A549 (cell line): ENCODE measurements at regions not wholly inside any gene's neighbourhood (a gene's known extent, or its start where the extent isn't known, plus 50 kb on each side); places are given as distances from the start of the nearest gene placed in this dataset.

ENCODE experiments used
- ATAC-seq, 2 experiments: fragments of 200-7000 bp in 1 of 2; fragments of >200 bp in 1 of 2; cut with Nextera tagmentation in 1 of 2; cut with Tn5 transposase in 1 of 2; 3 replicates each; pipeline versions ENCODE4 v1.8.0 to v1.9.1; 2018 to 2020; ENCODE audit warnings: mild to moderate bottlenecking in 1 of 2, moderate library complexity in 1 of 2
- CTCF ChIA-PET: fragments of 300-600 bp; sonication (Branson Sonifier 250); formaldehyde crosslinking; extraction: SDS; loops from one replicate; lab custom pipeline; 2021; ENCODE audit warnings: antibody characterized with exemption, inconsistent platforms; lab: Yijun Ruan, JAX
- POLR2A ChIA-PET: fragments of 350-600 bp; formaldehyde crosslinking; extraction: SDS; loops from one replicate; lab custom pipeline; 2021; ENCODE audit warnings: antibody characterized with exemption, inconsistent platforms; lab: Yijun Ruan, JAX
- DNase-seq, 2 experiments: peaks; one replicate each; pipeline versions ENCODE4 v3.0.0 to v3.0.0-alpha.2; 2011 to 2016; ENCODE audit warnings: low read depth in 1 of 2, low spot score in 1 of 2
- FAIRE-seq: peaks from 2 replicates; lab custom pipeline; 2011; peaks lifted over from hg19 to GRCh38; lab: Jason Lieb, UNC
- H3K27ac ChIP-seq, 2 experiments: fragments of >200 bp; sonication (Bioruptor Twin); formaldehyde crosslinking; 3 replicates each; pipeline ENCODE4 v1.5.1; 2016 to 2017
- H3K4me1 ChIP-seq: fragments of >200 bp; sonication (Bioruptor Twin); formaldehyde crosslinking; 3 replicates; pipeline ENCODE4 v1.6.1; 2016
- H3K4me2 ChIP-seq: fragments of >200 bp; sonication (Bioruptor Twin); formaldehyde crosslinking; 3 replicates; pipeline ENCODE4 v1.6.1; 2016
- H3K4me3 ChIP-seq: fragments of >200 bp; sonication (Bioruptor Twin); formaldehyde crosslinking; 3 replicates; pipeline ENCODE4 v1.5.1; 2016
- H3K9me3 ChIP-seq: fragments of >200 bp; sonication (Bioruptor Twin); formaldehyde crosslinking; 3 replicates; pipeline ENCODE4 v1.6.1; 2016
- CEBPB ChIP-seq, 2 experiments: fragments of >200 bp in 1 of 2; sonication (Bioruptor Twin) in 1 of 2; formaldehyde crosslinking in 1 of 2; IDR thresholded peaks; 2 replicates each; pipeline ENCODE4 v1.6.1; 2012 to 2016
- CHD2 ChIP-seq: fragments of 150-350 bp; IDR thresholded peaks from 2 replicates; pipeline ENCODE4 v1.6.1; 2014; ENCODE audit warnings: low read length; ENCODE audit not compliant: partially characterized antibody
- CHD4 ChIP-seq: fragments of 200-600 bp; sonication (generic); IDR thresholded peaks from 2 replicates; pipeline ENCODE4 v1.6.1; 2016; ENCODE audit warnings: antibody characterized with exemption, mild to moderate bottlenecking, borderline replicate concordance
- EHF ChIP-seq: fragments of 250-450 bp; sonication (Bioruptor Pico); IDR thresholded peaks from 2 replicates; pipeline ENCODE4 v1.5.0; 2020; ENCODE audit warnings: mild to moderate bottlenecking
- EHMT2 ChIP-seq: fragments of 200-600 bp; sonication (generic); IDR thresholded peaks from 2 replicates; pipeline ENCODE4 v1.6.1; 2016; ENCODE audit warnings: antibody characterized with exemption, low read depth, mild to moderate bottlenecking, moderate library complexity
- EP300 ChIP-seq, 2 experiments: fragments of >200 bp; sonication (Bioruptor Twin); formaldehyde crosslinking; IDR thresholded peaks; 2 replicates in 1 of 2; 3 replicates in 1 of 2; pipeline ENCODE4 v1.6.1; 2016 to 2017
- ESRRA ChIP-seq: fragments of 150-350 bp; IDR thresholded peaks from 2 replicates; pipeline ENCODE4 v1.6.1; 2014; ENCODE audit warnings: mild to moderate bottlenecking, low read length, borderline replicate concordance
- FOXS1 ChIP-seq: fragments of 250-450 bp; sonication (Bioruptor Pico); IDR thresholded peaks from 2 replicates; pipeline ENCODE4 v1.5.0; 2020; ENCODE audit warnings: mild to moderate bottlenecking, moderate library complexity
- HDAC2 ChIP-seq: fragments of 200-600 bp; sonication (generic); IDR thresholded peaks from 2 replicates; pipeline ENCODE4 v1.6.1; 2016
- HOXA7 ChIP-seq: fragments of 250-450 bp; sonication (Bioruptor Pico); IDR thresholded peaks from 2 replicates; pipeline ENCODE4 v1.5.0; 2020; ENCODE audit warnings: mild to moderate bottlenecking, moderate library complexity
- HOXB13 ChIP-seq: fragments of 250-450 bp; sonication (Bioruptor Pico); IDR thresholded peaks from 2 replicates; pipeline ENCODE4 v1.5.0; 2020; ENCODE audit warnings: low read depth, mild to moderate bottlenecking, moderate library complexity
- HOXB5 ChIP-seq: fragments of 250-450 bp; sonication (Bioruptor Pico); IDR thresholded peaks from 2 replicates; pipeline ENCODE4 v1.5.0; 2020; ENCODE audit warnings: mild to moderate bottlenecking, moderate library complexity
- JUN ChIP-seq, 2 experiments: fragments of >200 bp; sonication (Bioruptor Twin); formaldehyde crosslinking; IDR thresholded peaks; 2 replicates in 1 of 2; 3 replicates in 1 of 2; pipeline ENCODE4 v1.6.1; 2016 to 2017
- JUNB ChIP-seq: fragments of >200 bp; sonication (Bioruptor Twin); formaldehyde crosslinking; IDR thresholded peaks from 2 replicates; pipeline ENCODE4 v1.6.1; 2016
- KDM5A ChIP-seq: fragments of 200-600 bp; sonication (generic); IDR thresholded peaks from 2 replicates; pipeline ENCODE4 v1.6.1; 2016; ENCODE audit warnings: antibody characterized with exemption, mild to moderate bottlenecking
- MYC ChIP-seq: IDR thresholded peaks from 2 replicates; pipeline ENCODE4 v1.6.1; 2012; ENCODE audit warnings: mild to moderate bottlenecking, inconsistent platforms, low read length, improper control_type of control experiment, borderline replicate concordance
- NPAS2 ChIP-seq: fragments of 250-450 bp; sonication (Bioruptor Pico); IDR thresholded peaks from 2 replicates; pipeline ENCODE4 v1.8.0; 2022; ENCODE audit warnings: mild to moderate bottlenecking, moderate library complexity, borderline replicate concordance
- NR3C1 ChIP-seq: fragments of >200 bp; sonication (Bioruptor Twin); formaldehyde crosslinking; IDR thresholded peaks from 3 replicates; pipeline ENCODE4 v1.6.1; 2017
- RAD21 ChIP-seq, 2 experiments: fragments of >200 bp in 1 of 2; sonication (Bioruptor Twin) in 1 of 2; formaldehyde crosslinking in 1 of 2; IDR thresholded peaks in 1 of 2; conservative IDR thresholded peaks in 1 of 2; 2 replicates in 1 of 2; 3 replicates in 1 of 2; pipeline ENCODE4 v1.6.1; 2012 to 2018; ENCODE audit warnings: inconsistent platforms in 1 of 2
- RARB ChIP-seq: fragments of 250-450 bp; sonication (Bioruptor Pico); IDR thresholded peaks from 2 replicates; pipeline ENCODE4 v1.8.0; 2021; ENCODE audit warnings: mild to moderate bottlenecking, moderate library complexity
- RCOR1 ChIP-seq: fragments of 150-350 bp; IDR thresholded peaks from 2 replicates; pipeline ENCODE4 v1.6.1; 2014; ENCODE audit warnings: antibody characterized with exemption, low read length, low read depth
- RNF2 ChIP-seq: fragments of 200-600 bp; sonication (generic); IDR thresholded peaks from 2 replicates; pipeline ENCODE4 v1.6.1; 2016; ENCODE audit warnings: low read depth, mild to moderate bottlenecking, antibody characterized with exemption, moderate library complexity, borderline replicate concordance
- SMC3 ChIP-seq: fragments of >200 bp; sonication (Bioruptor Twin); formaldehyde crosslinking; IDR thresholded peaks from 3 replicates; pipeline ENCODE4 v1.6.1; 2018; ENCODE audit warnings: inconsistent platforms
- SREBF2 ChIP-seq: fragments of 450-650 bp; IDR thresholded peaks from 2 replicates; pipeline ENCODE4 v1.6.1; 2014; ENCODE audit warnings: mild to moderate bottlenecking, moderate library complexity
- TFCP2L1 ChIP-seq: fragments of 250-450 bp; sonication (Bioruptor Pico); IDR thresholded peaks from 2 replicates; pipeline ENCODE4 v1.5.0; 2021; ENCODE audit warnings: mild to moderate bottlenecking
- USF2 ChIP-seq: fragments of 450-650 bp; IDR thresholded peaks from 2 replicates; pipeline ENCODE4 v1.6.1; 2014; ENCODE audit warnings: antibody characterized with exemption
- ZFP36 ChIP-seq: fragments of 450-650 bp; IDR thresholded peaks from 2 replicates; pipeline ENCODE4 v1.6.1; 2014; ENCODE audit warnings: borderline replicate concordance; ENCODE audit not compliant: partially characterized antibody
- ZSCAN20 ChIP-seq: fragments of 250-450 bp; sonication (Bioruptor Pico); IDR thresholded peaks from 2 replicates; pipeline ENCODE4 v1.8.0; 2022; ENCODE audit warnings: mild to moderate bottlenecking, moderate library complexity
- WGBS: methylation state at CpG from one replicate; pipeline ENCODE4 v1.1.6; 2017; ENCODE audit errors: missing lambda C conversion rate; 5-methylcytosine and 5-hydroxymethylcytosine counted together
- TF ChIP-seq, protein P1 (sequence below): IDR thresholded peaks from 2 replicates; pipeline ENCODE4 v1.6.1; 2012; ENCODE audit warnings: low read depth, borderline replicate concordance
- TF ChIP-seq, protein P2 (sequence below): fragments of >200 bp; sonication (Bioruptor Twin); formaldehyde crosslinking; IDR thresholded peaks from 3 replicates; pipeline ENCODE4 v1.5.1; 2016
- TF ChIP-seq, protein P3 (sequence below): IDR thresholded peaks from 2 replicates; pipeline ENCODE4 v1.6.1; 2012

DNA sequence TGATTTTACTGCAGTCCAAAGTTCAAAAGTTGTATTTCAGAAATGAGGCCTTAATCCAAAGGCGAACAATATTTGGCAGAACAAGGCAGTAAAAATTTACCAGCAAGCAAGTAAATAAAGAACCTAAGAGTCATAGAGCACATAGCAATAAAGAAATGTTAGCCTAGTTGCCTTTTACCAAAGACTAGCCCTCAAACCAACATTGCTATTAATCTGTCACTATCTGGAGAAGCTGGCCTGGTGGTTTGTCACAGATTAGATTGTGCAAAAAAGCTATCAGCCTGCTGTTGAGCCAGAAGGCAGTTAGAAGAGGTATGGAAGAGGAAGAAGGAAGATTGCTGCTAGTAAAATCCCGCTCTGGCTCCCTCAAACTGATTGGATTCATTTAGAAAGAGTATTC, 304.7 kb upstream of the KLF4 start (continued):
- no peak for TF ChIP-seq NPAS2

- ChIA-PET CTCF (interaction anchor here (0.7 kb wide), 1 partner anchor 15 kb away, joined by 4 read pairs; no protein-coding TSS in a partner anchor), POLR2A (no interaction called here)
- WGBS: 85% methylated on average over 1 of the region's 1 CpG
Observed at GRCh38 chr9:107793541-107793940, 304.0 kb upstream of the KLF4 start.

DNA sequence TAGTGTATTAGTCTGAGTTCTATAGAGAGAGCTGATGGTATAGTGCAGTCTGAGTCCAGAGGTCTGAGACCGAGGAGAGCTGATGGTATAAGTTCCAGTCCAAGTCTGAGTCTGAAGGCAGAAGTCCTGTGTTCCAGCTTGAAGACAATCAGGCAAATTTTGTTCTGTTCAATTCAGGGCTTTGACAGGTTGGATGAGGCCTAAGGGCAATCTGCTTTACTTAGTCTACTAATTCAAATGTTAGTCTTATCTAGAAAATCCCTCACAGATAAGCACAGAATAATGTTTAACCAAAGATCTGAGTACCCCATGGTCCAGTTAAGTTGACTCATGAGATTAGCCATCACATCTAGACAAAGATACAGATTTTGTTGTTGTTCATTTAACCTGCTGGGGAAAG, 303.0 kb upstream of the KLF4 start:
- CTCF ChIA-PET: no interaction called here
- FAIRE-seq: no peak
- H3K4me2 ChIP-seq: no peak overlapping the region
- TF ChIP-seq HOXB13 (CRISPR knock-in tag) (no peak), KDM5A (no peak), CHD4 (no peak), ESRRA (no peak), CHD2 (no peak)
- 0 out of 3 replicates have a peak, but pooled peaks cover 4% of the 10 kb centered on the region for H3K4me1 ChIP-seq
- no peak overlapping the region for H3K27ac ChIP-seq
- POLR2A ChIA-PET: no interaction called here
- no peaks in the 10 kb centered on the region for H3K9me3 ChIP-seq
- no peak for ATAC-seq
- 43% methylated on average over 1 of the region's 1 CpG for WGBS
- DNase-seq: no peak
- no peak overlapping the region for H3K4me3 ChIP-seq

More at GRCh38 chr9:107793541-107793940, 304.0 kb upstream of the KLF4 start:
- no peak for FAIRE-seq
- Histone ChIP-seq H3K27ac (no peak overlapping the region), H3K4me2 (no peak overlapping the region), H3K9me3 (no peaks in the 10 kb centered on the region), H3K4me1 (0 out of 3 replicates have a peak, but pooled peaks cover 4% of the 10 kb centered on the region), H3K4me3 (no peak overlapping the region)
- DNase-seq: no peak
- no peak for ATAC-seq
- TF ChIP-seq FOXS1 (CRISPR knock-in tag): no peak
- TF ChIP-seq ZSCAN20 (CRISPR knock-in tag): no peak
- no peak for TF ChIP-seq ZFP36
- TF ChIP-seq EHF (CRISPR knock-in tag): no peak
- TF ChIP-seq MYC: no peak
- TF ChIP-seq HOXB13 (CRISPR knock-in tag): no peak
- no peak for TF ChIP-seq EP300 (IDR thresholded peaks at IDR 0.05)
- no peak for TF ChIP-seq SREBF2
- no peak for TF ChIP-seq EHMT2
- TF ChIP-seq RARB (CRISPR knock-in tag): no peak
- no peak for TF ChIP-seq CEBPB (IDR thresholded peaks at IDR 0.05)
- TF ChIP-seq SMC3: no peak
- TF ChIP-seq JUN (IDR thresholded peaks at IDR 0.05): no peak
- TF ChIP-seq, protein P1, sequence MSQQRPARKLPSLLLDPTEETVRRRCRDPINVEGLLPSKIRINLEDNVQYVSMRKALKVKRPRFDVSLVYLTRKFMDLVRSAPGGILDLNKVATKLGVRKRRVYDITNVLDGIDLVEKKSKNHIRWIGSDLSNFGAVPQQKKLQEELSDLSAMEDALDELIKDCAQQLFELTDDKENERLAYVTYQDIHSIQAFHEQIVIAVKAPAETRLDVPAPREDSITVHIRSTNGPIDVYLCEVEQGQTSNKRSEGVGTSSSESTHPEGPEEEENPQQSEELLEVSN: no peak
- no peak for TF ChIP-seq ESRRA
- TF ChIP-seq, protein P2, sequence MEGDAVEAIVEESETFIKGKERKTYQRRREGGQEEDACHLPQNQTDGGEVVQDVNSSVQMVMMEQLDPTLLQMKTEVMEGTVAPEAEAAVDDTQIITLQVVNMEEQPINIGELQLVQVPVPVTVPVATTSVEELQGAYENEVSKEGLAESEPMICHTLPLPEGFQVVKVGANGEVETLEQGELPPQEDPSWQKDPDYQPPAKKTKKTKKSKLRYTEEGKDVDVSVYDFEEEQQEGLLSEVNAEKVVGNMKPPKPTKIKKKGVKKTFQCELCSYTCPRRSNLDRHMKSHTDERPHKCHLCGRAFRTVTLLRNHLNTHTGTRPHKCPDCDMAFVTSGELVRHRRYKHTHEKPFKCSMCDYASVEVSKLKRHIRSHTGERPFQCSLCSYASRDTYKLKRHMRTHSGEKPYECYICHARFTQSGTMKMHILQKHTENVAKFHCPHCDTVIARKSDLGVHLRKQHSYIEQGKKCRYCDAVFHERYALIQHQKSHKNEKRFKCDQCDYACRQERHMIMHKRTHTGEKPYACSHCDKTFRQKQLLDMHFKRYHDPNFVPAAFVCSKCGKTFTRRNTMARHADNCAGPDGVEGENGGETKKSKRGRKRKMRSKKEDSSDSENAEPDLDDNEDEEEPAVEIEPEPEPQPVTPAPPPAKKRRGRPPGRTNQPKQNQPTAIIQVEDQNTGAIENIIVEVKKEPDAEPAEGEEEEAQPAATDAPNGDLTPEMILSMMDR: no peak

- no peak for FAIRE-seq
- 59% methylated on average over 3 of the region's 3 CpGs for WGBS
- no peak overlapping the region for H3K4me3 ChIP-seq
- no peak for TF ChIP-seq EHMT2
- TF ChIP-seq RAD21 (conservative IDR thresholded peaks at IDR 0.05 in 1 of 2, IDR thresholded peaks at IDR 0.05 in 1 of 2): no peak
- TF ChIP-seq HOXA7: no peak
- TF ChIP-seq HDAC2: no peak
- TF ChIP-seq RARB (CRISPR knock-in tag): no peak
- TF ChIP-seq FOXS1 (CRISPR knock-in tag): no peak
- TF ChIP-seq USF2: no peak
- no peak for TF ChIP-seq JUNB
- no peak for TF ChIP-seq TFCP2L1
- no peak for TF ChIP-seq RNF2
- no peak for TF ChIP-seq EP300 (IDR thresholded peaks at IDR 0.05)
- no peak for TF ChIP-seq ZSCAN20 (CRISPR knock-in tag)
- TF ChIP-seq, protein P3, sequence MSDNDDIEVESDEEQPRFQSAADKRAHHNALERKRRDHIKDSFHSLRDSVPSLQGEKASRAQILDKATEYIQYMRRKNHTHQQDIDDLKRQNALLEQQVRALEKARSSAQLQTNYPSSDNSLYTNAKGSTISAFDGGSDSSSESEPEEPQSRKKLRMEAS: no peak
- TF ChIP-seq NPAS2: no peak
- TF ChIP-seq HOXB5: no peak
- no peak for TF ChIP-seq JUN (IDR thresholded peaks at IDR 0.05)
- TF ChIP-seq RCOR1: no peak
- no peak for TF ChIP-seq NR3C1
- TF ChIP-seq, all 56 proteins: peak for 0
- Histone ChIP-seq H3K4me2 (no peak overlapping the region), H3K27ac (no peak overlapping the region), H3K9me3 (no peaks in the 10 kb centered on the region), H3K4me1 (0 out of 3 replicates have a peak, but pooled peaks cover 4% of the 10 kb centered on the region)
- no peak for DNase-seq
- ChIA-PET CTCF (interaction anchor here (0.6 kb wide), 1 partner anchor 68 kb away, joined by 3 read pairs; no protein-coding TSS in a partner anchor), POLR2A (no interaction called here)
- no peak for ATAC-seq
Observed at GRCh38 chr9:107792006-107792405, 302.4 kb upstream of the KLF4 start.
